Body of pancreas (tissue), 4 donors: ENCODE measurements at regions not wholly inside any gene's neighbourhood (a gene's known extent, or its start where the extent isn't known, plus 50 kb on each side); places are given as distances from the start of the nearest gene placed in this dataset.

Experiments used
- ATAC-seq: fragments of 150-250 bp; one replicate; pipeline ENCODE4 v1.9.1; 2016
- DNase-seq, 4 donors: peaks; one replicate each; pipeline ENCODE4 v3.0.0-alpha.2; 2019
- H3K27ac ChIP-seq, 4 donors: fragments of 200-600 bp; sonication (generic); 1 replicate in 3 of 4; 2 replicates in 1 of 4; pipeline versions ENCODE4 v1.5.1 to v1.6.1; 2016 to 2019; ENCODE audit warnings: mild to moderate bottlenecking in 1 of 4, mixed read lengths in 1 of 4, moderate library complexity in 1 of 4
- H3K27me3 ChIP-seq, 2 donors: fragments of 200-600 bp; sonication (generic); one replicate each; pipeline ENCODE4 v1.6.0; 2016; ENCODE audit warnings: mild to moderate bottlenecking in 1 of 2
- H3K36me3 ChIP-seq, 2 donors: fragments of 200-600 bp; sonication (generic); replicated peaks in 1 of 2; 2 replicates each; pipeline ENCODE4 v1.5.1; 2016; ENCODE audit warnings: low read depth in 2 of 2; ENCODE audit not compliant: insufficient read depth in 1 of 2
- H3K4me1 ChIP-seq: fragments of 200-600 bp; sonication (generic); one replicate; pipeline ENCODE4 v1.6.0; 2016
- H3K4me3 ChIP-seq, 2 donors: fragments of 200-600 bp; sonication (generic); 1 replicate in 1 of 2; 2 replicates in 1 of 2; pipeline ENCODE4 v1.5.1; 2016 to 2019
- H3K9me3 ChIP-seq, 3 donors: fragments of 200-600 bp; sonication (generic); 1 replicate in 2 of 3; 2 replicates in 1 of 3; pipeline ENCODE4 v1.5.1; 2016
- CTCF ChIP-seq, 7 experiments: fragments of 450-650 bp in 4 of 7; fragments of 200-600 bp in 3 of 7; sonication (generic) in 3 of 7; IDR thresholded peaks; one replicate each; pipeline ENCODE4 v1.5.1; 2016 to 2019; ENCODE audit warnings: antibody characterized with exemption in 7 of 7
- POLR2A ChIP-seq, 3 donors: fragments of 450-650 bp; IDR thresholded peaks; one replicate each; pipeline ENCODE4 v1.6.1; 2016; ENCODE audit warnings: antibody characterized with exemption in 3 of 3, mild to moderate bottlenecking in 2 of 3
- WGBS, 2 donors: methylation state at CpG; one replicate each; pipeline ENCODE4 v1.1.5; 2017; 5-methylcytosine and 5-hydroxymethylcytosine counted together
- intact Hi-C: fragments of 100-400 bp; cut with DNase I; formaldehyde crosslinking; loops from one replicate; pipeline ENCODE4 v1.15.1; 2023

- no peak for ATAC-seq
- H3K36me3 ChIP-seq: no peaks in the 10 kb centered on the region
- no peaks in the 10 kb centered on the region for H3K9me3 ChIP-seq
- intact Hi-C loops: no loop called here
- H3K27ac ChIP-seq: no peak overlapping the region
- DNase-seq: no peak
- TF ChIP-seq POLR2A (IDR thresholded peaks at IDR 0.05) (no peak), CTCF (IDR thresholded peaks at IDR 0.05) (no peak)
- no peaks in the 10 kb centered on the region for H3K4me1 ChIP-seq
- H3K4me3 ChIP-seq: no peak overlapping the region
- no peaks in the 10 kb centered on the region for H3K27me3 ChIP-seq
- WGBS, 2 donors: 89 to 91% methylated on average over 9 of the region's 9 CpGs
Measured at GRCh38 chr12:126993898-126994297, 1273.1 kb upstream of the TMEM132C start.

- intact Hi-C loops: no loop called here
- no peak for DNase-seq
- H3K27ac ChIP-seq: no peak overlapping the region
- TF ChIP-seq CTCF (IDR thresholded peaks at IDR 0.05) (no peak), POLR2A (IDR thresholded peaks at IDR 0.05) (no peak)
- H3K4me3 ChIP-seq: no peak overlapping the region
- no peaks in the 10 kb centered on the region for H3K4me1 ChIP-seq
- H3K27me3 ChIP-seq: no peaks in the 10 kb centered on the region
- no peaks in the 10 kb centered on the region for H3K9me3 ChIP-seq
- ATAC-seq: no peak
- H3K36me3 ChIP-seq: no peaks in the 10 kb centered on the region
- 52 to 73% methylated on average over 4 of the region's 4 CpGs for WGBS, 2 donors
Measured at GRCh38 chr12:126994599-126994998, 1272.4 kb upstream of the TMEM132C start.

DNA sequence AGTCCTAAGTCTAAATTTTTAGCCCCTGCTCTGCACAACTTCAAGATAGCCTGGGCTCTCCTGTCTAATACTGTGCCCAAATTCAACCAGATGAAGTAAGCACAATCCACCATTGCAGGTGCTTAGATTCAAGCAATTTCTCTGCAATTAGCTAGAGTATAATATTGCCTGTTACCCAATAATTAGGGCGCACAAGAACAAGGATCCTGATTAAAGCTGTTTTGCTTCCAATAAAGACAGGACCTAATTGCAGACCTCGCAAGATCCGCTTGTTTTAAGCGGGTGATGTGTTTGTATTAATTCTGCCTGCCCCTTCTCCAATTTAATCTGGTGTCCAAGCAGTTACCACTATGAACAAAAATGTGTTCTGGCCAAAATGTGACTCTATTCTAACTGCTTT, 1268.9 kb upstream of the TMEM132C start:
- no peaks in the 10 kb centered on the region for H3K27me3 ChIP-seq
- intact Hi-C loops: no loop called here
- H3K27ac ChIP-seq: no peak overlapping the region
- 82 to 92% methylated on average over 4 of the region's 4 CpGs for WGBS, 2 donors
- no peaks in the 10 kb centered on the region for H3K36me3 ChIP-seq
- H3K9me3 ChIP-seq: no peaks in the 10 kb centered on the region
- no peaks in the 10 kb centered on the region for H3K4me1 ChIP-seq
- TF ChIP-seq POLR2A (IDR thresholded peaks at IDR 0.05): no peak
- TF ChIP-seq CTCF (IDR thresholded peaks at IDR 0.05): no peak
- no peak for ATAC-seq
- H3K4me3 ChIP-seq: no peak overlapping the region
- DNase-seq: no peak

DNA sequence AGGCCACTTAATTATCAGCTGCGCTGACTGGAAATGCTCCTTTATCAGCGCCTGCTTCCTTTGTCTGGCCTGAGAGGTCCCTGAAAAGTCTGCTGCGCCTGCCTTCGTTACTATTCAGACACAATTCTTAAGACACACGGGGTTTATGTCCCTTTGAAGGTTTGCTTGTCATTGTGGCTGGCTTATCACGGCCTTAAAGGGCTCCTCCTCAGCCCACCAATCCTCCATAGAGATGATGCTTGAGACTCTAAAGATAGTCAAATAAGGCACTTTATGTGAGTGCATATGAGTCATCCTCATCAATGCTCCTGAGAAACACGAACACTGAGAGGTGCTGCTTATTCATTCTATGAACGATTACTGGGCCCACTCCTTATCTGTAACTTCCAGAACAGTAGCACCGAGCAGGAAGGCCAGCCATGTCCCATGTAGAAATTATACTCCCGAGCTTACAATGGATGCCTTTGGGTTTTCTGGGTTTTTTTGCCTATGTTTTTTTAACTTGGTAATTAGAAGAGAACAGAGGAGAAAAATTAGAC, 1268.2 kb upstream of the TMEM132C start:
- Histone ChIP-seq H3K27ac (no peak overlapping the region), H3K27me3 (no peaks in the 10 kb centered on the region), H3K4me3 (no peak overlapping the region), H3K4me1 (no peaks in the 10 kb centered on the region), H3K9me3 (no peaks in the 10 kb centered on the region), H3K36me3 (no peaks in the 10 kb centered on the region)
- 51 to 54% methylated on average over 10 of the region's 10 CpGs for WGBS, 2 donors
- intact Hi-C loops: no loop called here
- ATAC-seq (no peak), DNase-seq (no peak)
- TF ChIP-seq POLR2A (IDR thresholded peaks at IDR 0.05) (no peak), CTCF (IDR thresholded peaks at IDR 0.05) (no peak)

- Histone ChIP-seq H3K27me3 (no peaks in the 10 kb centered on the region), H3K4me1 (no peaks in the 10 kb centered on the region), H3K4me3 (no peak overlapping the region), H3K36me3 (no peaks in the 10 kb centered on the region), H3K27ac (no peak overlapping the region), H3K9me3 (no peaks in the 10 kb centered on the region)
- ATAC-seq: no peak
- DNase-seq: no peak
- no peak for TF ChIP-seq CTCF (IDR thresholded peaks at IDR 0.05)
- no peak for TF ChIP-seq POLR2A (IDR thresholded peaks at IDR 0.05)
- intact Hi-C loops: no loop called here
- 80 to 86% methylated on average over 5 of the region's 5 CpGs for WGBS, 2 donors
Measured at GRCh38 chr12:126999352-126999751, 1267.6 kb upstream of the TMEM132C start.
